ENCODE measurements at regions not wholly inside any gene's neighbourhood (a gene's known extent, or its start where the extent isn't known, plus 50 kb on each side); places are given as distances from the start of the nearest gene placed in this dataset.

DNA sequence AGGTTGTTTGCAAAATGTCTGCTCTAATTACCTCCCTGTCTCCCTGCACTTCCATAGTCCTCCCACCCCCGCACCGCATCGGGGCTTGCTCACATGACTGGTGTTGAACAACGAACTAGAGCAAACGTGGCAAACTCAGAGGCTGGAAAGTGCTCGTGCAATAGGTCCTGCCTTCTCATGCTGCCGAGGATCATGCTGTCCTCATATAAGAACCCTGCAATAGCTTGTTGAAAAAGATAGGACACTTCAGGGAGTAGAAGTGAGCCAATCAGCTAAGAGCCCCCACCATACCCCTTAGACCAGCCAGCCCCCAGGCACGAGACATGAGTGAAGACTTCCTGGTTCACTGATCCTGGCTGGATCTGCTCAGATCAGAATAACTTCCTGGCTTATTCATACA is 219.2 kb downstream of the C6orf118 start:
- TF ChIP-seq, protein P1, sequence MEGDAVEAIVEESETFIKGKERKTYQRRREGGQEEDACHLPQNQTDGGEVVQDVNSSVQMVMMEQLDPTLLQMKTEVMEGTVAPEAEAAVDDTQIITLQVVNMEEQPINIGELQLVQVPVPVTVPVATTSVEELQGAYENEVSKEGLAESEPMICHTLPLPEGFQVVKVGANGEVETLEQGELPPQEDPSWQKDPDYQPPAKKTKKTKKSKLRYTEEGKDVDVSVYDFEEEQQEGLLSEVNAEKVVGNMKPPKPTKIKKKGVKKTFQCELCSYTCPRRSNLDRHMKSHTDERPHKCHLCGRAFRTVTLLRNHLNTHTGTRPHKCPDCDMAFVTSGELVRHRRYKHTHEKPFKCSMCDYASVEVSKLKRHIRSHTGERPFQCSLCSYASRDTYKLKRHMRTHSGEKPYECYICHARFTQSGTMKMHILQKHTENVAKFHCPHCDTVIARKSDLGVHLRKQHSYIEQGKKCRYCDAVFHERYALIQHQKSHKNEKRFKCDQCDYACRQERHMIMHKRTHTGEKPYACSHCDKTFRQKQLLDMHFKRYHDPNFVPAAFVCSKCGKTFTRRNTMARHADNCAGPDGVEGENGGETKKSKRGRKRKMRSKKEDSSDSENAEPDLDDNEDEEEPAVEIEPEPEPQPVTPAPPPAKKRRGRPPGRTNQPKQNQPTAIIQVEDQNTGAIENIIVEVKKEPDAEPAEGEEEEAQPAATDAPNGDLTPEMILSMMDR (IDR thresholded peaks at IDR 0.05 in 4 of 5, conservative IDR thresholded peaks at IDR 0.05 in 1 of 5), result no peak
- no peak for TF ChIP-seq POLR2A (IDR thresholded peaks at IDR 0.05)

All from gastrocnemius medialis (tissue), 4 donors.